HL-60 (cell line): ENCODE measurements at regions not wholly inside any gene's neighbourhood (a gene's known extent, or its start where the extent isn't known, plus 50 kb on each side); places are given as distances from the start of the nearest gene placed in this dataset.

Source experiments
- DNase-seq, 2 experiments: peaks; one replicate each; pipeline ENCODE4 v3.0.0-alpha.2; 2010 to 2020; ENCODE audit warnings: low read depth in 1 of 2, low spot score in 1 of 2
- H3K27ac ChIP-seq: fragments of 250-450 bp; sonication (Bioruptor Pico); replicated peaks from 2 replicates; pipeline ENCODE4 v1.5.1; 2020; ENCODE audit warnings: mild to moderate bottlenecking, moderate library complexity
- H3K27me3 ChIP-seq: fragments of 250-450 bp; sonication (Bioruptor Pico); 2 replicates; pipeline ENCODE4 v1.5.1; 2021; ENCODE audit warnings: mild to moderate bottlenecking, moderate library complexity; ENCODE audit not compliant: insufficient read depth, poor library complexity, severe bottlenecking
- H3K4me3 ChIP-seq: replicated peaks from 2 replicates; pipeline ENCODE4 v1.5.1; 2011; ENCODE audit warnings: mild to moderate bottlenecking, control low read depth, low read length; ENCODE audit not compliant: insufficient read depth
- GABPA ChIP-seq: IDR thresholded peaks from 2 replicates; pipeline ENCODE4 v1.6.1; 2012; ENCODE audit warnings: low read depth
- POLR2AphosphoS5 ChIP-seq: IDR thresholded peaks from 2 replicates; pipeline ENCODE4 v1.6.1; 2012; ENCODE audit warnings: low read depth
- SPI1 ChIP-seq: IDR thresholded peaks from 2 replicates; pipeline ENCODE4 v1.6.1; 2012; ENCODE audit warnings: low read depth, mild to moderate bottlenecking, borderline replicate concordance
- TF ChIP-seq, protein P1 (sequence below): IDR thresholded peaks from 2 replicates; pipeline ENCODE4 v1.6.1; 2012; ENCODE audit warnings: low read depth; ENCODE audit not compliant: insufficient replicate concordance
- TF ChIP-seq, protein P2 (sequence below): IDR thresholded peaks from one replicate; pipeline ENCODE4 v1.5.1; 2011; ENCODE audit warnings: low read length, control low read depth, inconsistent platforms; ENCODE audit not compliant: insufficient read depth

DNA sequence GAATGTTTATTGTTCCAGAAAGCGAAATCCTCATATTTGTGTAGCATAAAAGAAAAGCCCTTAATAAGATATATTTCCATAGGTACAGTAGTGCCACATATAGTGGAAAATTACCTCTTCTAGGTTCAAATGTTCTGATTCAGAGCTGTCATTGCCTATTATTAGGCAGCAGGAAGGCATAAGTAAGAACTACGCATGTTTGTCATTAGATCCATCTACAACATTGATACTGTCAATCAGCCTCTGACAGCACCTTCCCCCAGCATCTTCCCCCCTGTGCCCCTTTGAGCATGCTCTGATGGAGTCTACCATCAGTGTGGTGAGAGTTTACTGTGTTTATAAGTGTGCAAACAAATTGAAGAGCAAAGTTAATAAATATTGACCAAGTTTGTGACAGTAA is 816.1 kb downstream of the TLE4 start:
- no peak for TF ChIP-seq GABPA
- TF ChIP-seq, protein P1, sequence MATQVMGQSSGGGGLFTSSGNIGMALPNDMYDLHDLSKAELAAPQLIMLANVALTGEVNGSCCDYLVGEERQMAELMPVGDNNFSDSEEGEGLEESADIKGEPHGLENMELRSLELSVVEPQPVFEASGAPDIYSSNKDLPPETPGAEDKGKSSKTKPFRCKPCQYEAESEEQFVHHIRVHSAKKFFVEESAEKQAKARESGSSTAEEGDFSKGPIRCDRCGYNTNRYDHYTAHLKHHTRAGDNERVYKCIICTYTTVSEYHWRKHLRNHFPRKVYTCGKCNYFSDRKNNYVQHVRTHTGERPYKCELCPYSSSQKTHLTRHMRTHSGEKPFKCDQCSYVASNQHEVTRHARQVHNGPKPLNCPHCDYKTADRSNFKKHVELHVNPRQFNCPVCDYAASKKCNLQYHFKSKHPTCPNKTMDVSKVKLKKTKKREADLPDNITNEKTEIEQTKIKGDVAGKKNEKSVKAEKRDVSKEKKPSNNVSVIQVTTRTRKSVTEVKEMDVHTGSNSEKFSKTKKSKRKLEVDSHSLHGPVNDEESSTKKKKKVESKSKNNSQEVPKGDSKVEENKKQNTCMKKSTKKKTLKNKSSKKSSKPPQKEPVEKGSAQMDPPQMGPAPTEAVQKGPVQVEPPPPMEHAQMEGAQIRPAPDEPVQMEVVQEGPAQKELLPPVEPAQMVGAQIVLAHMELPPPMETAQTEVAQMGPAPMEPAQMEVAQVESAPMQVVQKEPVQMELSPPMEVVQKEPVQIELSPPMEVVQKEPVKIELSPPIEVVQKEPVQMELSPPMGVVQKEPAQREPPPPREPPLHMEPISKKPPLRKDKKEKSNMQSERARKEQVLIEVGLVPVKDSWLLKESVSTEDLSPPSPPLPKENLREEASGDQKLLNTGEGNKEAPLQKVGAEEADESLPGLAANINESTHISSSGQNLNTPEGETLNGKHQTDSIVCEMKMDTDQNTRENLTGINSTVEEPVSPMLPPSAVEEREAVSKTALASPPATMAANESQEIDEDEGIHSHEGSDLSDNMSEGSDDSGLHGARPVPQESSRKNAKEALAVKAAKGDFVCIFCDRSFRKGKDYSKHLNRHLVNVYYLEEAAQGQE: no peak
- no peak for TF ChIP-seq SPI1
- TF ChIP-seq, protein P2, sequence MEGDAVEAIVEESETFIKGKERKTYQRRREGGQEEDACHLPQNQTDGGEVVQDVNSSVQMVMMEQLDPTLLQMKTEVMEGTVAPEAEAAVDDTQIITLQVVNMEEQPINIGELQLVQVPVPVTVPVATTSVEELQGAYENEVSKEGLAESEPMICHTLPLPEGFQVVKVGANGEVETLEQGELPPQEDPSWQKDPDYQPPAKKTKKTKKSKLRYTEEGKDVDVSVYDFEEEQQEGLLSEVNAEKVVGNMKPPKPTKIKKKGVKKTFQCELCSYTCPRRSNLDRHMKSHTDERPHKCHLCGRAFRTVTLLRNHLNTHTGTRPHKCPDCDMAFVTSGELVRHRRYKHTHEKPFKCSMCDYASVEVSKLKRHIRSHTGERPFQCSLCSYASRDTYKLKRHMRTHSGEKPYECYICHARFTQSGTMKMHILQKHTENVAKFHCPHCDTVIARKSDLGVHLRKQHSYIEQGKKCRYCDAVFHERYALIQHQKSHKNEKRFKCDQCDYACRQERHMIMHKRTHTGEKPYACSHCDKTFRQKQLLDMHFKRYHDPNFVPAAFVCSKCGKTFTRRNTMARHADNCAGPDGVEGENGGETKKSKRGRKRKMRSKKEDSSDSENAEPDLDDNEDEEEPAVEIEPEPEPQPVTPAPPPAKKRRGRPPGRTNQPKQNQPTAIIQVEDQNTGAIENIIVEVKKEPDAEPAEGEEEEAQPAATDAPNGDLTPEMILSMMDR: no peak
- TF ChIP-seq POLR2AphosphoS5: no peak

DNA sequence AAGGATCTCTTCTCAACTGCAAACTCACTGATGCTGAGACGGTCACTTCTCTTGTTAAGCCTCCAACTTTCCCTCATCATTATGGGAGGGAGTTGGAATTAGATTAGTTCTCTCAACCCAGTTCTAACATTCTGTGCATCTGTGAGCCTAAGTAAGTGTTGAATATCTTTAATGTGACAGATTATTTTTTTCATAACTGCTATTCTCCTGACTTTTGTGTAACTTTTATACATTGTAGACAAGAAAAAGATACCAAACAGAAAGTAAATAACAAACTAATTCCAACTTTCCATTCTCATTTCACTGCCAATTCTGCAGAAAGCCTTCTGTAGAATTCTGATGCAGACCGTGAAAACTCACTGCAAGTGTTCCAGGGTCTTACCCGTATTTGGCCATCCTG is 813.5 kb downstream of the TLE4 start:
- DNase-seq: no peak

More for the DNA sequence above, 816.1 kb downstream of the TLE4 start:
- Histone ChIP-seq H3K27ac (no peak overlapping the region), H3K4me3 (no peak overlapping the region), H3K27me3 (no peaks in the 10 kb centered on the region)
- DNase-seq: no peak

DNA sequence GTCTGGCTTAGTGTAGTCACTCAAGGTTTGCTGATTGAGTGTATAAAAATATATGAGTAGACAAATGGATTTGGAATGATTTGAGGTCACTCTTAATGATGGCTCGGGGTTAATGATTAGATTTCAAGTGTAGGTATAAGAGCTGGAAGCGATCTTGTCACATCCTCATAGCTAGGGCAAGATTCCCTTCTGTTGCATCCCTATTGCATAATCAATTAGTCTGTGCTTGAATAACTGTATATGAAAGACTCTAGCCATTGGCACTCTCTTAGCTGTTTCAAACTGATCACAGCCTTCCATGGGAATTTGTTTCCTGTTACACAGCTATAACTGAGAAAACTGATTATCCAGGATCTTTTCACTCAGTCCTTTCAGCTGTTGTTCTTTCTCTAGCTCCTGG is 811.6 kb downstream of the TLE4 start:
- Histone ChIP-seq H3K27ac (no peak overlapping the region), H3K27me3 (no peaks in the 10 kb centered on the region), H3K4me3 (no peak overlapping the region)
- TF ChIP-seq SPI1 (no peak), GABPA (no peak), POLR2AphosphoS5 (no peak)
- TF ChIP-seq, protein P1: no peak
- TF ChIP-seq, protein P2: no peak
- no peak for DNase-seq

More for the DNA sequence above, 813.5 kb downstream of the TLE4 start:
- Histone ChIP-seq H3K27ac (no peak overlapping the region), H3K27me3 (no peaks in the 10 kb centered on the region), H3K4me3 (no peak overlapping the region)
- TF ChIP-seq, protein P1: no peak
- TF ChIP-seq, protein P2: no peak
- TF ChIP-seq POLR2AphosphoS5: no peak
- TF ChIP-seq SPI1: no peak
- no peak for TF ChIP-seq GABPA
